ENCODE measurements at regions not wholly inside any gene's neighbourhood (a gene's known extent, or its start where the extent isn't known, plus 50 kb on each side); places are given as distances from the start of the nearest gene placed in this dataset.
"Not testable (repeated sequence)": the region's sequence is repeated elsewhere in the genome, so short reads cannot be mapped to it uniquely, and the experiment has no call there.

DNA sequence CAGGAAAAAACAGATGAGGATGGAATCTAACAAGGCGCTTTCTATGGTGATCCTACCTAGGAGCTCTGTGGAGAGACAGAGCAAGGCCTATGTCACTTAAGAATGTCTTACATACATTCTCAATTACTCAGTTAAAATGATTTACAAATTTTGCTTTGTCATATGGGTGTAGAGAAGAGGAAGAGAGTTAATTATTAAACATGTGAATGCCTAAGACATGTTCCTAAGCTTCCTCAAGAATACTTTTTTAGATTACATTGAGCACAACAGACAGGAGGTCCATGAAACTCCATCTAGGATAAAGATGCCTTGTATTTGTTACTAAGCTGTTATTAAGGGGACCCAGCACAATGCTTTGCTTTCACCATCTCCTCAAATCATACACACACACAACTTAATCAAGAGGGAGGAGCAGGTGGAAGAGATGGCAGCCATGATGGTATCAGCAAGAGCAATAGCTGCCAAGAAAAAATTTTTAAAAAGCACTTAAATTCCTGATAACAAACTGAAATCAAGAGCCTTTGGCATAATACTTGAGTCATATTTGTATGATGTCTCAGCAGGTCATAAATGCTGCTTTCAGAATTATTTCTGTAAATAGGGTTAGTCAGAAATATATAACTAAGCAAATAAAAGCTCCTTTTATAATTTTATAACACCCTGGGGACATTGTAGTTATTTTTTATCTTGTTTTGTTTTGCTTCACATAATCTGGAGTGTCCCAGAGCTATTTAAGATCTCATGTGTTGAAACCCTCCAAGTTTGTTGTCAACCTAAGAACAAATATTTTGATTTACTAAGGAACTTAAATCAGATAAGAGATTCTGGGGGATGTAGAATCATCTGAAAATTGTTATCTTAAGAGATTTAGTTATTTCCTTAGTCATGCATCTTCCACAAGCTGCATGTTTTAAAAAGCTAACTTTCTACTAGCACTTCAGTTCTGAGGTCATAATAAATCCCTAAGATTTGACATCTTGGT is 70.0 kb upstream of the CD2AP start:
- DNase-seq: no peak

DNA sequence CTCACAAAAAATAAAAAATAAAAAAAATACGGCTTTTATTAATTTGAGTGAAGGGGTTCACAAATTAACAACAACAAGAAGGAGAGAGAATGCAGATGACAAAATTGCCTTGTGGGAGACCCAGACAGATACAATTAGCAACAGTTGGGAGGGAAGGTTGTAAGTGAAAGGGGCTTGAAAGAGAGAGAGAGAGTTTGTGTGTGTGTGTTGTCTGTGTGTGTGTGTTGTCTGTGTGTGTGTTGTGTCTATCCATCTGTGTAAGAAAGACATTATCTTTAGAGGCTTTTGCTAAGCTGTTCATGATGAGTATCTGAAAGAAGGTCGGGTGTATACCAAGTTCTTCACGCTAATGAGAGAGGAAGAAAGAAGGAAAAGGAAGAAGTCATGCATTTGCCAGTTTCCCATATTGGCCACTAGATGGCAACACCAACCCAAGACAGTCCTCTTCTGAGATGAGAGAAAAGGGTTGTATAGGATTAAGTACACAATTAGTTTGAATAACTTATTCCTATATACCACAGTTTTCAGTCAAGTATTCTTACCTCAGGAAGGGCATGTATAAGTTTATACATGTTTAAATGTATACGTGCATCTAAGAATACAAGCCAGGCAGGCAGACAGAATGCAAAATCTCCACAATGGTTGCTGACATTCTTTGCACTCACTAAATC is 63.7 kb upstream of the CD2AP start:
- DNase-seq: peak; percentile 80

GRCh38 chr6:47414423-47415167 is 63.0 kb upstream of the CD2AP start:
- DNase-seq: no peak

- DNase-seq: no peak
Observed at GRCh38 chr6:47416396-47417345, 60.9 kb upstream of the CD2AP start.

DNA sequence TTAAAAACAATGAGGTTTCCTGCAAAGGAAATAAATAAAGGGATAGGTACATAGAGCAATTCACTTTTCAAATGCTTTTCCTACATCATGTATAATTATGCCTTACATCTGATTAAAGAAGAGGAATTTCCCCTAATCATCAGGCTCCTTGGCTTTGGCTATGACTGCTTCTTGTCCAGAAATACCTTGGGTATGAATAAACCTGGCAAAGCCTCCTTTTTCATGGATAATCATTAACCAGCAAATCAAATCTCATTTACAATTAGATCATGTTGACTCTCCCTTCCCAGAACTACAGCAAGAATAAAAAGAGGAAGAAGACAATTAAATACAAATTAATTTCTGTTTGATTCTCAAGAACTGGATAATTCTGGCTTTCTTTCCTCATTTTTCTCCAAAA is 58.0 kb upstream of the CD2AP start:
- no peak for DNase-seq

GRCh38 chr6:47420394-47421371 is 56.9 kb upstream of the CD2AP start:
- DNase-seq: no peak

DNA sequence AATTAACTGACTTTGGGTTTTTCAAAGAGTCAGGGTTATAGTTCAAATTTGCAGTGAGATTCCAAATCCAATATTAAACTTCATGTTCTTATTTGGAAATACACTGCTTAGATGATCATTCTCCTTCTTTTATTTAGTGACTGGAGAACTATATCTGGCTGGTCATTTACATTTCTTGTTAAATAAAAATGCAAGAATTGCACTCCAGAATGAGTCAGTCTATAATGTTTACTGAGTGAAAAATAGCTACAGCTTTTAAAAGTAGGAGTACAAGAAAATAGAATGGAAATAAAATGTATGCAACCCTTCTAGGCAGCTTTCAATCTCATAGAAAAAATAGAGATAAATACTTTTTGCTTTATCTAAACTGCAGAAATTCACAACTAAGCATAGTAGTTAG is 54.5 kb upstream of the CD2AP start:
- DNase-seq: no peak

DNA sequence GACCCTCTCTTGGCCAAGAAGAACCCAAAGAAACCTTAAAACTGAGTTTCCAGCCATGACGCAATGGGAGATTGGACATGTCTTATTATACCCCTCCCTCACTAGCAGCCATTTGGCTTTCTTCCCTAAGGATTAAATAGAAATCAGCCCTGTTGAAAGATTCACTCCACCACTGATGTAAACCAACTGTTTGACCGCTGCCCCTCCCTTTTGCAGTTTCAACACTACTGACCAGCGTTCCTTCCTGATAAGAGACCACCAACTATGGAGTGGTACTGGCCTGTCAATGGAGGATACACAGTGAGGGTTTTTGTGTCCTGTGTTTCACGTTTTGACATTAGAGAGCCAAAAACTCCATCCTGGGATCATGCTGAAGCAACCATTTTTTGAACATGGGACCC is 53.2 kb upstream of the CD2AP start:
- no peak for DNase-seq

GRCh38 chr6:47425724-47426123 is 51.9 kb upstream of the CD2AP start:
- not testable (repeated sequence) for DNase-seq

DNA sequence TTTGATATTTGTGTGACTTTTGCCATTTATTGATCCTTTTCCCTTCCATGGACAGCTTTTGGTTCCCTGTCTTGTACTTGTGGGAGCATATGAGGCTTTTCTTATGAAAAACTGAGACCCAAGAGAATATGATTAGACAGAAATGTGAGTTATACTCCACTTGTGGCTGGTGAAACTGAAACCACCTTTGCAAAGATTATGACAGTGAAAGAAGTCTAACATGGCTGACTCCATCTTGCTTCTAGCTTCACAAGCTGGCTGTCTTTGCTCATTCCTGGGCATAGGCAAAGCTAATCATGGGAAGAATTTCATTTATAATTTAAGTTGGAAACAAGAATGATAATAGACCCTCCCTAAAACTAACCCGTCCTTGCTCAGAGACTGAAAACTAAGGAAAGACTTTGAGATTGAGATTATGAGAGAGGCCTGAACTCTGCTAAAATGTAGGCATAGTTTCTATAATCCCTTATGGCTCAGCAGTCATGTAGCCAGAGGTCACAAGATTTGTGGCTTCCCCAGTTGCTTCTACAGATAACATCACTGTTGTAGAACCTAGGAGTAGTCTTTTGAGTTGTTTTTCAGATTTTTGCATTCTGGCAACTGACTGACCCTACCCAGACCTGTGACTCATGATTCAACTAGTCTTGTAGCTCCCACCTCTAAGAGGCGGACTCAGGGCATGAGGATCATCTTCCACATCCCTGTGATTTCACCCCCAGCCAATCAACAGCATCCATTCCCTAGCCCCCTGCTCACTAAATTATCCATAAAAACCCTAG is 50.9 kb upstream of the CD2AP start:
- DNase-seq: no peak

DNA sequence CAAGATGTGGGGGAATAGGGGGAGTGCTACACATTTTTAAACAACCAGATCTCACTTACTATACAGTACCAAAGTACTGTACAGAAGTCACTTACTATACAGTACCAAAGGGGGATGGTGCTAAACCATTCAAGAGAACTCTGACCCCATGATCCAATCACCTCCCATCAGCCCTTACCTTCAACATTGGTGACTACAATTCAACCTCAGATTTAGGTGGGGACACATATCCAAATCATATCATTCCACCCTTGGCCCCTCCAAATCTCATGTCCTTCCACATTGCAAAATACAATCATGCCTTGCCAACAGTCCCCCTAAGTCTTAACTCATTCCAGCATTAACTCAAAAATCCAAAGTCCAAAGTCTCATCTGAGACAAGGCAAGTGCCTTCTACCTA is 49.9 kb upstream of the CD2AP start:
- no peak for DNase-seq

Measured in NCI-H510A treated with DMSO at 0.1 percent for 48 hours (cell line).